ENCODE measurements at regions not wholly inside any gene's neighbourhood (a gene's known extent, or its start where the extent isn't known, plus 50 kb on each side); places are given as distances from the start of the nearest gene placed in this dataset.

GRCh38 chr4:136573460-136573859 lies 958.8 kb downstream of the PCDH18 start:
- DNase-seq (ENCODE audit: low read depth in 2 of 3, low spot score in 2 of 3): no peak

- no peak for DNase-seq (ENCODE audit: low read depth in 2 of 3, low spot score in 2 of 3)
These were observed 961.0 kb downstream of the PCDH18 start for GRCh38 chr4:136571315-136571714.

- DNase-seq (ENCODE audit: low read depth in 2 of 3, low spot score in 2 of 3): no peak
These were observed 969.5 kb downstream of the PCDH18 start for GRCh38 chr4:136562834-136563233.

GRCh38 chr4:136558940-136559494 lies 973.3 kb downstream of the PCDH18 start:
- DNase-seq (ENCODE audit: low read depth in 2 of 3, low spot score in 2 of 3): no peak

- DNase-seq (ENCODE audit: low read depth in 2 of 3, low spot score in 2 of 3): no peak
These were observed 974.9 kb downstream of the PCDH18 start for GRCh38 chr4:136557396-136557795.

GRCh38 chr4:136554033-136554432 lies 978.3 kb downstream of the PCDH18 start:
- no peak for DNase-seq (ENCODE audit: low read depth in 2 of 3, low spot score in 2 of 3)

GRCh38 chr4:136551753-136552152 lies 980.5 kb downstream of the PCDH18 start:
- no peak for DNase-seq (ENCODE audit: low read depth in 2 of 3, low spot score in 2 of 3)

GRCh38 chr4:136540747-136541146 lies 991.5 kb downstream of the PCDH18 start:
- no peak for DNase-seq (ENCODE audit: low read depth in 2 of 3, low spot score in 2 of 3)

GRCh38 chr4:136528131-136528530 lies 1004.2 kb downstream of the PCDH18 start:
- no peak for DNase-seq (ENCODE audit: low read depth in 2 of 3, low spot score in 2 of 3)

- DNase-seq (ENCODE audit: low read depth in 2 of 3, low spot score in 2 of 3): no peak
These were observed 1005.8 kb downstream of the PCDH18 start for GRCh38 chr4:136526517-136526916.

- no peak for DNase-seq (ENCODE audit: low read depth in 2 of 3, low spot score in 2 of 3)
These were observed 1008.3 kb downstream of the PCDH18 start for GRCh38 chr4:136524039-136524438.

- no peak for DNase-seq (ENCODE audit: low read depth in 2 of 3, low spot score in 2 of 3)
These were observed 1015.9 kb downstream of the PCDH18 start for GRCh38 chr4:136516371-136516770.

GRCh38 chr4:136505020-136505419 lies 1027.3 kb downstream of the PCDH18 start:
- DNase-seq (ENCODE audit: low read depth in 2 of 3, low spot score in 2 of 3): no peak

- DNase-seq (ENCODE audit: low read depth in 2 of 3, low spot score in 2 of 3): no peak
These were observed 1036.4 kb downstream of the PCDH18 start for GRCh38 chr4:136495851-136496250.

- no peak for DNase-seq (ENCODE audit: low read depth in 2 of 3, low spot score in 2 of 3)
These were observed 1037.2 kb downstream of the PCDH18 start for GRCh38 chr4:136495076-136495475.

GRCh38 chr4:136489101-136489500 lies 1043.2 kb downstream of the PCDH18 start:
- DNase-seq (ENCODE audit: low read depth in 2 of 3, low spot score in 2 of 3): no peak

GRCh38 chr4:136484996-136485395 lies 1047.3 kb downstream of the PCDH18 start:
- DNase-seq (ENCODE audit: low read depth in 2 of 3, low spot score in 2 of 3): no peak

GRCh38 chr4:136476753-136477152 lies 1055.5 kb downstream of the PCDH18 start:
- no peak for DNase-seq (ENCODE audit: low read depth in 2 of 3, low spot score in 2 of 3)

GRCh38 chr4:136471051-136471450 lies 1061.2 kb downstream of the PCDH18 start:
- no peak for DNase-seq (ENCODE audit: low read depth in 2 of 3, low spot score in 2 of 3)

- DNase-seq (ENCODE audit: low read depth in 2 of 3, low spot score in 2 of 3): no peak
These were observed 1066.6 kb downstream of the PCDH18 start for GRCh38 chr4:136465691-136466090.

GRCh38 chr4:136463941-136464340 lies 1068.4 kb downstream of the PCDH18 start:
- DNase-seq (ENCODE audit: low read depth in 2 of 3, low spot score in 2 of 3): no peak

GRCh38 chr4:136461533-136461932 lies 1070.8 kb downstream of the PCDH18 start:
- no peak for DNase-seq (ENCODE audit: low read depth in 2 of 3, low spot score in 2 of 3)

GRCh38 chr4:136458326-136458725 lies 1074.0 kb downstream of the PCDH18 start:
- DNase-seq (ENCODE audit: low read depth in 2 of 3, low spot score in 2 of 3): no peak

GRCh38 chr4:136457577-136457976 lies 1074.7 kb downstream of the PCDH18 start:
- DNase-seq (ENCODE audit: low read depth in 2 of 3, low spot score in 2 of 3): no peak

Data from activated CD8-positive, alpha-beta memory T cell treated with anti-CD3 and anti-CD28 coated beads for 48 hours (primary cell).